RCC 7860 (cell line): ENCODE measurements at regions not wholly inside any gene's neighbourhood (a gene's known extent, or its start where the extent isn't known, plus 50 kb on each side); places are given as distances from the start of the nearest gene placed in this dataset.
A peak's percentile ranks its signal among the peaks of the same experiment; 100 is the strongest.
"Not testable (repeated sequence)": the region's sequence is repeated elsewhere in the genome, so short reads cannot be mapped to it uniquely, and the experiment has no call there.

Source experiments
- DNase-seq: peaks from one replicate; pipeline ENCODE4 v3.0.0-alpha.2; 2015; ENCODE audit warnings: low spot score
- FAIRE-seq: peaks from 2 replicates; lab custom pipeline; 2012; peaks lifted over from hg19 to GRCh38; lab: Jason Lieb, UNC

- no peak for FAIRE-seq
- no peak for DNase-seq
Measured at GRCh38 chr3:178186666-178187065, 349.6 kb upstream of the KCNMB2 start.

DNA sequence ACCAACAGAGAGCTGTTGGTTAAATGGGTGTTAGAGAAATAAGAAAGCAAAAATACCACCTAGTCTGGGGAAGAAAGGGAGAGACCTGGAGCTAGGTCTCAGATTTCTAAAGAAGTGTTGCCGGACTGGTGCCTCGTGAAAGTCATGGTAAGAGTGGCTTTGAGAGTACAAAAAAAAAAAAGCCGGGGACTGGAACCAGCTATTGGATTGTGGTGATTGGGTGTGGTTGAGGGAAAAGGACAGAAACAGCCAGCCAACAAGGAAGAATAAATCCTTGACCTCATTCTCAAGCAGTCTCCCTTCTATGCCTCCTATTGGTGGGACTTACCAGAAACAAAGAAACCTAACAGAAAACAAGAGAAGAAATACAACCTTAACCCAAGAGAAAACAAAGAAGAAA, 346.4 kb upstream of the KCNMB2 start:
- DNase-seq = no peak
- no peak for FAIRE-seq

- DNase-seq (no peak), FAIRE-seq (no peak)
Measured at GRCh38 chr3:178193846-178194245, 342.4 kb upstream of the KCNMB2 start.

GRCh38 chr3:178194539-178194938, 341.7 kb upstream of the KCNMB2 start:
- DNase-seq = no peak
- FAIRE-seq = no peak

DNA sequence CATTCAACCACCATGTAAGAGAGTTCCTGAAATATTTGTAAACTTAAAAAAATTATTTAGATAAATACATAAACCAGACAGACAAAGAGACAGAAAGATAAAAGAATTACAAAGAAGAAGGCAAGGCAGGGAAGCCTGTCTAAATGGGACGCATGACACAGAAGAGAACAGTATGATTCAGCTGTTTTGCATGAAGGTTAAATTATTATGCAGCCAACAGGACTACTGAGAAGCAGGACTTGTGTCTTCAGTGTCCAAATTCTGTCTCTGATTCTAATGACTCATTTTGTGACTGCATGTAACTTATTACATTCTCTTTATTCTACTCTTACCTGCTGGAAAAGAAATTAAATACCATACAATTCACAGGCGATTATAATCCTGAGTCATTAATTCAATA, 340.4 kb upstream of the KCNMB2 start:
- FAIRE-seq (peak; percentile 71), DNase-seq (peak; percentile 42)

DNA sequence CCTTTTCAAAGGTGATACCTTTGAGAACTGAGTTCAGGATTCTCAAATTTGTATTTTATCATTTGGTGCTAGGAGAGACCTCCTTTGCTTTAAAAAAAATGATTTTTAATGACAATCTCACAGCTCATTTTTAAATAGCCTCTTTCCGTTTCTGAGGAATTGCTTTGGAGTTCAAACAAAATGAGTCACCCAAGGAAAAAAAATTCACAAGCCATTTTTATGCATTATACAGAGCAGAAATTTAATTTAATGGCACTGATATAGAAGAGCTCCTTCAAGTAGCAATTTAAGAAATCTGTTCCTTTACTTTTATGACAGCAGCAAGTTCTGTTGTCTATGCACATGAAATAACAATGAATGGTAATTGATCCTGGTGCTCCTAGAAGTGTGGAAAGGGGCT, 337.9 kb upstream of the KCNMB2 start:
- DNase-seq = no peak
- FAIRE-seq = no peak

GRCh38 chr3:178200316-178200715, 335.9 kb upstream of the KCNMB2 start:
- FAIRE-seq = no peak
- DNase-seq = no peak

DNA sequence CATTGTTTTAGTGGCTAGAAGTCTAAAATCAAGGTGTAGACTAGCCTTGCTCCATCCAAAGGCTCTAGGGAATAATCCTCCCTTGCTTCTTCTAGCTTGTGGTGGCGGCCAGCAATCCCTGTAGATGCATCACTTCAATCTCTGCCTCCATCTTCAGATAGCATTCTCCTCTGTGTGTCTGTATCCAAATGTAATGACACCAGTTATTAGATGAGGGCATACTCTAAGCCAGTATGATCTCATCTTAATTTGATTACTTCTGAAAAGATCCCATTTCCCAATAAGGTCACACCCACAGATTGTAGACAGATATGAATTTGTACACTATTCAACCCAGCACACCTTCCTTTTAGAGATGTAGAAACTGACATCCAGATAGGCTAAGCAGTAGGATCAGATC, 334.5 kb upstream of the KCNMB2 start:
- no peak for FAIRE-seq
- DNase-seq = no peak

DNA sequence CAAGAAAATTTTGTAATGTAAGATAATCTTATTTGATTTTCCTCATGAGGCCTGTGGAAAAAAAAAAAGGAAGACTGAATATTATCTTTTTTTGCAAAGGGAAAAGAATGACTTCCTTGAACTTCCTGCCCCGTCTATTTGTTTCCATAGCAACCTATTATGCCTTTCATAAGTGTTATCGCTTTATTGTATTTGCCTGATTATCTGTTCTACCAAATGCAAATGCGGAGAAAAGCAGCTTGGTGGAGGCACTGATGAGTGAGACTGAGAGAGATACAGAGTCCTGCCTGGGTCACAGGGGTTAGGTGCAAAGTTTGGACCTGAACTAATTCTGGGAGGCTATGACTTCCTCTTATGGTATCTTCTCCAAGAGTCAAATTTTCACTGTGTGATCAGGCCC, 334.0 kb upstream of the KCNMB2 start:
- no peak for DNase-seq

DNA sequence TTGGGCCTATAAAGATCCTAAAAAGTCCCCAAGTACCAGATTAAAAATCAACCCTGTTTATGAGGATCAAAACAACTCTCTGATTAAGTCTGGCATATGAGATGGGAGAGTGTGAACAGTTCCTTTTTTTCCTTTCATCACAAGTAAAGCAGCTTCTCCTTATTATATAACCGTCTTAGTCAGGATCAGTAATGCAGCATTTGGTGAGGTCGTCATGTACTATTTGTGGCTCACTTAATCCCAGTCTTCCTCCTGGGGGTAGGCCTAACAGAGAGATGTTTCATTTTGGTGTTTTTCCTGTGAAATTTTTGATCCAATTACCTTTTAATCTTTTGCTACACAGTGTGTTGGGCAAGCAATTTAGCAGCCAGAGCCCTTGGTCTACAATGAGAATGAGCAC, 333.1 kb upstream of the KCNMB2 start:
- no peak for FAIRE-seq
- no peak for DNase-seq

More for the DNA sequence above, 334.0 kb upstream of the KCNMB2 start:
- FAIRE-seq = no peak

DNA sequence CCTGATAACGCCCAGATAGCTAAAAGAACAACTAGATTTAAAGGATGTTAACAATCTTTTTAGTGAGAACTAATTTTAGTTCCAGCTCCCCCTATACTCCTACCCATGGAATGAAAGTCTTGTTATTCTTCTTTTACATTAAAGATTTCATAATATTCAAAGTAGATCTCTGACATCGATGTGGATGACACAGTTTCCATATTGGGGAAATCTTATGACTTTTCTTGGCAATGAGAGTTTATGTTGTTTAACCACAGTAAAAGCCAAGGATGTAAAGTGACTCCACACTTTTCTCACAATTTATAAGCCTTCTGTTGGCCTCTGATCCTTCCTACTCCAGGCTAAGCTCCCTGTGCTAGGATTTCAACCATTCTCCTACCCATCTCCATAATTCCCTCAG, 332.6 kb upstream of the KCNMB2 start:
- FAIRE-seq (no peak), DNase-seq (no peak)

DNA sequence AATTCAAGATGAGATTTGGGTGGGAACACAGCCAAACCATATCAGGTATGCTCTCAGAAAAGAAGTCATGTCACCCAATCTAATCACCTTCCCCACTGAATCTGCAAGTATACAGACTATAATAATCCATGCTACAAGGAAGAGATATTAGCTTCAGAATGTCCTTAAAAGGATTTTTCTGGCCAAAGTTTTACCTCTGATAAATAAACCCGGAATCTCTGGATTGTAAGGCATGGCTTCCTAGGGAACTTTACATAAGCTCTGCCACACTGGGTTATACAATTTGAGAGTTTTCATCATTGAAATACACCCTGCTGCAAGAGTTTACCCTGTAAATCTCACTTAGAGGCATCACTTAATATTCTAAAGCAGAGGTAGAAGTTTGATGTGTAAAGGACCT, 330.5 kb upstream of the KCNMB2 start:
- FAIRE-seq (no peak), DNase-seq (no peak)

GRCh38 chr3:178206521-178206920, 329.7 kb upstream of the KCNMB2 start:
- FAIRE-seq (no peak), DNase-seq (no peak)

DNA sequence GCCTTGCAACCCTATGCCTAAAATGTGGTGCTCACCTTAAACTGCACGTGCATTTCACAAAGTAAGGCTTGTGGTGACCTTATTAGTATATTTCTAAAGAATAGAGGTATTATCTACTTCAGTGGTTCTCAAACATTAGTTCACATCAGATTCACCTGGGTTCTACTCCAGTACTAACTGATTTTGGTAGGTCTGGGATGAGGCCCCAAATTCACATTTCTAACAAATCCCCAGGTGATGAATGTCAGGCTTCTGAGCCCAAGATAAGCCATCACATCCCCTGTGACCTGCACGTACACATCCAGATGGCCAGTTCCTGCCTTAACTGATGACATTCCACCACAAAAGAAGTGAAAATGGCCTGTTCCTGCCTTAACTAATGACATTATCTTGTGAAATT, 329.1 kb upstream of the KCNMB2 start:
- DNase-seq, FAIRE-seq: not testable (repeated sequence)

GRCh38 chr3:178207627-178208026, 328.6 kb upstream of the KCNMB2 start:
- DNase-seq, FAIRE-seq: not testable (repeated sequence)

GRCh38 chr3:178209116-178209515, 327.1 kb upstream of the KCNMB2 start:
- FAIRE-seq, DNase-seq: not testable (repeated sequence)

DNA sequence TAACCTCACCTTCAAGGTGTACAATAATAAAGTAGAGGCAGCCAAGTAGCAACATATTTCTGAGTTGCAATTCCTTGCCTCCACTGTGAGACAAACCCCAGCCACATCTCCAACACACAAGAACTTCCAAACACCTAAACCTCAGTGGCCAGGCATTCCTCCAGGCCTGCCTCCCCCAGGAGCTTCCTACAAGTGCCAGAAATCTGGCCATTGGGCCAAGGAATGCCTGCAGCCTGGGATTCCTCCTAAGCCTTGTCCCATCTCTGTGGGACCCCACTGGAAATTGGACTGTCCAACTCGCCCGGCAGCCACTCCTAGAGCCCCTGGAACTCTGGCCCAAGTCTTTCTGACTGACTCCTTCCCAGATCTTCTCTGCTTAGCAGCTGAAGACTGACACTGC, 326.6 kb upstream of the KCNMB2 start:
- not testable (repeated sequence) for FAIRE-seq, DNase-seq

DNA sequence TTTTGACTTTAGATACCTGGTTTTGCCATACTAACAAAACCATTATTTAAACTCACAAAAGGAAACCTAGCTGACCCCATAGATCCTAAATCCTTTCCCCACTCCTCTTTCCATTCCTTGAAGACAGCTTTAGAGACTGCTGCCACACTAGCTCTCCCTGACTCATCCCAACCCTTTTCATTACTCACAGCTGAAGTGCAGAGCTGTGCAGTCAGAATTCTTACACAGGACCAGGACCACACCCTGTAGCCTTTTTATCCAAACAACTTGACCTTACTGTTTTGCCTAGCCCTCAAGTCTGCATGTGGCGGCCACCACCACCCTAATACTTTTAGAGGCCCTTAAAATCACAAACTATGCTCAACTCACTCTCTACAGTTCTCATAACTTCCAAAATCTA, 325.1 kb upstream of the KCNMB2 start:
- DNase-seq, FAIRE-seq: not testable (repeated sequence)

DNA sequence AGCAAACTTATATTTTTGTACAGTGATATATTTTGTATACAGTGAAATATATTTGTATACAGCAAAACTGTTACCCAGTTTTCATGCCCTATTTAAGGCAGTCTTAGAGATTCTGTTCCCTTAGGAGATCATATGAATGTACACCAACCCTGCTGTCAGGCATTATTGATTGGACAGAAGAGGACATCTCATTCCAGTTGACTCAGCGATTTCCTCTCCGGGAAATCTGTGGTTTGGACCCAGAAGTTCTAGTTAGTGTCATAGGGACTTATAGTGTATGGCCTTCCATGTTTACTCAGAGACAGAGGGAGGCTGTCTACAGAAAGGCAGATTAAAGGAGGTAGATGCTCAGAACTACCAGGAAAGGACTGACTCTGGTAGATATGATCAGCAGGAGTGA, 318.8 kb upstream of the KCNMB2 start:
- no peak for FAIRE-seq
- DNase-seq = no peak

GRCh38 chr3:178218231-178218630, 318.0 kb upstream of the KCNMB2 start:
- DNase-seq = no peak
- FAIRE-seq = no peak

DNA sequence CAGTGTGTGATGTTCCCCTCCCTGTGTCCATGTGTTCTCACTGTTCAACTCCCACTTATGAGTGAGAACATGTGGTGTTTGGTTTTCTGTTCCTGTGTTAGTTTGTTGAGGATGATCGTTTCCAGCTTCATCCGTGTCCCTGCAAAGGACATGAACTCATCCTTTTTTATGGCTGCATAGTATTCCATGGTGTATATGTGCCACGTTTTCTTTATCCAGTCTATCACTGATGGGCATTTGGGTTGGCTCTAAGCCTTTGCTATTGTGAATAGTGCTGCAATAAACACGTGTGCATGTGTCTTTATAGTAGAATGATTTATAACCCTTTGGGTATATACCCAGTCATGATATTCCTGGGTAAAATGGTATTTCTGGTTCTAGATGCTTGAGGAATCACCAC, 316.6 kb upstream of the KCNMB2 start:
- FAIRE-seq, DNase-seq: not testable (repeated sequence)

DNA sequence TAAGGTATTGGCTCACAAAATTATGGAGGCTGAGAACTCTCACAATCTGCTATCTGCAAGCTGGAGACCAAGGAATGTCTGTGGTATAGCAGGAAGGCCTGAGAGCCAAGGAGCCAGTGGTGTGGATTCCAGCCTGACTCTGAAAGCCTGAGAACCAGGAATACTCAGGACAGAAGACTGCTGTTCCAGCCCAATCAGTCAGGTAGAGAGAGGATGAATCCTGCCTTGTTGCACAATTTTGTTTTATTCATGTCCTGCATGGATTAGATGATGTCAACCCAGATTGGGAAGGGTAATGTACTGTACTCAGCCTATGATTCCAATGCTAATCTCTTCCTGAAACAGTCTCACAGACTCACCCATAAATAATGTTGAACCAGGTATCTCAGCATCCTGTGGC, 312.4 kb upstream of the KCNMB2 start:
- FAIRE-seq (no peak), DNase-seq (no peak)

DNA sequence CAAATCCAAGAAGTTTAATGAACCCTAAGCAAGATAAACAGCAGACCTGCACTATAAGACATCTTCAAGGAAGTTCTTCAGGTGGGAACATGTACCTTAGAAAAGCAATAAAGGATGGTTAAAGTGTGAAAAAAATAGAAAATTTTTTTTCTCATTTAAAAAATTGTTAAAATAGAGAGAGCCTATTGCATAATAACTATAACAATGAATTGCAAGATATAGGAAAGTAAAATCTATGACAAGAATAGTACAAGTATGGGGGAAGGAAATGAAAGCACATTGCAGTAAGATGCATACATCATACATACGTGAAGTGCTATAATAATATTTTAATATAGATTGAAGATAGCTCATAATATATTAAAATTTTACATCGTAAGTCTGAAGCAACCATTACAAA, 310.1 kb upstream of the KCNMB2 start:
- DNase-seq (no peak), FAIRE-seq (no peak)

GRCh38 chr3:178231645-178232044, 304.6 kb upstream of the KCNMB2 start:
- FAIRE-seq (no peak), DNase-seq (no peak)
